ENCODE measurements at regions not wholly inside any gene's neighbourhood (a gene's known extent, or its start where the extent isn't known, plus 50 kb on each side); places are given as distances from the start of the nearest gene placed in this dataset.
A peak's percentile ranks its signal among the peaks of the same experiment; 100 is the strongest.

- DNase-seq: no peak
These were observed 677.7 kb upstream of the KLF4 start for GRCh38 chr9:108167136-108167900.

GRCh38 chr9:108166519-108166918 lies 677.0 kb upstream of the KLF4 start:
- no peak for DNase-seq

DNA sequence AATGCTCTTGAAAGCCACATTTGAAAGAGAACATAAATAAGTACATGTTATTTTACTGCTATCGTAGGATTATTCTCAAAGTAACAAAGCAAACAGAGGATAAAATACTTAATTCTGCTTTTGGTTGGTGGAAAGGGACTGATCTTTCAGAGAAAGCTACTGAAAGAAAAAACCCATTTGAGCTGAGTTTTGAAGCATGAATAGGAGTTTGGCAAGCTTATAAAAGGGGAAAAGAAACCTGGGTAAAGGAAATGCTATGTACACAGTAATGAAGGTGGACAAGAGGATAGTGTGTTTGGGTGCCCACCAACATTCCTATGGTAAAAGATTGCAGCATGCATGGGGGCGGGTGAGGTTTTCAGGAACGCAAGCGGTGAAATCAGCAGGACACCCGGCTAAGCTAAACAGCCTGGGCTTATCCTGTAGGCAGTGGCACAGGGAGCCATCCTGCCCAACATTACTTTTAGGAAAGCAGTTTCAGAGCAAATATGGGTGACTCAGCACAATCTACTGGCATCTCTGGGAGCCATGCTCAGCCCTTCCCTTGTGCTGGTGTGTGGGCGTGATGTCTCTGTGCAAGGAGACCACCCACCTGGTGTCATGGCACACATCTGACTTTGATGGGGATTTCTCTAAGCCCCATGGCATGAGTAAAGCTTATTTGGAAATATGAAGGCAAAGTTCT lies 673.9 kb upstream of the KLF4 start:
- no peak for DNase-seq

DNA sequence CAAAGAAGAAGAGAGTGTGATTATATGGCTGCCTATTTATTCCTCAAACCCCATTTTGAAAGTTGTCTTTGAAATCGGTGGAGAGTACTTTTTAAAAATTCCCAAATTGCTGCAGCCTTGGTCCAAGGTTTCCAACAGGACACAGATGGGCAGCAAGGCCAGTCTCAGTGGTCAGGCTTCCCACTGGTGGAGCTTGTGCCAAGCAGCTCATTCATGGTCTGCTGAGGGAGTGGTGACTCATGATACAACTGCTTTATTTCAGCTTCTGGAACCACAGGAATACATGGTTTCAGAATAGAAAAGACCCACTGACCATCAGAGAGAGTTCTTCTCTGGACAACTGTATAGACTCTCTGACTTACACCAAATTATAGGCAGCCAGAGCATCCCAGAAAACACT lies 673.1 kb upstream of the KLF4 start:
- DNase-seq: no peak

GRCh38 chr9:108161503-108161902 lies 671.9 kb upstream of the KLF4 start:
- DNase-seq: no peak

- no peak for DNase-seq
These were observed 671.3 kb upstream of the KLF4 start for GRCh38 chr9:108160706-108161355.

GRCh38 chr9:108160039-108160438 lies 670.5 kb upstream of the KLF4 start:
- no peak for DNase-seq

DNA sequence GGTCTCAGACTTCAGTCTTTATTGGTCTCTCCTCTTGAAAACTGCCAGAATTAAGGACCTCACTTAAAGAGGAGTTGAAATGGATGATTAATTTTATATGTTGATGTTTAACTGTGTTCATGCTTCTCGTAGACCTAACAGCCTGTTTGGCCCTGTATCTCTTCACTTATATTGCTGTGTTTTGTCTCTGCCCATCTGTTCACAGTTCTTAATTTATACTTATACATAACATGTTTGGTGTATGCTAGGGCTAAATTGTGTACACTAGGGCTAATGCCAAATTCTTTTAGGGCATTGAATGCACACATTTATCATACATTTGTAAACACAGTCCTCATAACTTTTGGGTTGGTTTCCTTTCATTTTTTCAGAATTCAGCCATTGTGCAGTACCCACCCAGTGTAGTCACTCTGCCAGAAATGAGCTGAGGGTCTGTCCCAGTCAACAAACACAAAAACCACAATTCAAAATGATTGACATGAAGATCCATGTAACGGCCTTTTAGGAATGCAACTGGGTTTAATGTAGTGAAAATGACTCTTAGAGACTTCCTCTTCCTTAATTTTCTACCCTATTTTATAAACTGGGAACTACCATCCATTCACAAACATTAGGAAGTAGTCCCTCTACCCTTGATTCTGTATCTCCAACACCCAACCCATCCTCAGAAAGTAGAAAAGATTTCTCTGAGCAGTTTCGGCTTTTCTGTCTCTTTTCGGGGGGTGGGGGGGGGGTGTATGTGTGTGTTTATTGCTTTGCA lies 668.8 kb upstream of the KLF4 start:
- no peak for DNase-seq

GRCh38 chr9:108156270-108156998 lies 666.9 kb upstream of the KLF4 start:
- no peak for DNase-seq

GRCh38 chr9:108153416-108153815 lies 663.8 kb upstream of the KLF4 start:
- no peak for DNase-seq

- DNase-seq: no peak
These were observed 661.4 kb upstream of the KLF4 start for GRCh38 chr9:108150736-108151586.

DNA sequence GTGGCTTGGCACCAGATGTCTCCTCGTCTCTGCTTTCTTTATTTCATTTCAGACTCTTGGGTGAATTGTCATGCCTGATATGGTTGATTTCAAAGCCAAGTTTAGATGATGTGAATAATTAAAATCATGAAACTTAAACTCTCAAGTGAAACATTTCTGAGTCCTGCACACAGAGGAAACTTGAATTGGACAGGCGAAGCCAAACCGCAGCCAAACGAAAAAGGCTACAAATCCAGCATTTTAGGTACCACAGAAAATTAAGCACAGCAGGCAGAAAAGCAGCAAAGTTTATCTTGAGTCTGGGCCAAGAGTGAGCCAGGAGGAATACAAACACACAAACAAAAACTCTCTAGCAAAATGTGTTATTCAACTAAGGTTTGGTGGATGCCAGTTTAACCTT lies 659.8 kb upstream of the KLF4 start:
- DNase-seq: no peak

GRCh38 chr9:108142504-108143201 lies 653.1 kb upstream of the KLF4 start:
- DNase-seq: no peak

GRCh38 chr9:108142142-108142503 lies 652.6 kb upstream of the KLF4 start:
- no peak for DNase-seq

DNA sequence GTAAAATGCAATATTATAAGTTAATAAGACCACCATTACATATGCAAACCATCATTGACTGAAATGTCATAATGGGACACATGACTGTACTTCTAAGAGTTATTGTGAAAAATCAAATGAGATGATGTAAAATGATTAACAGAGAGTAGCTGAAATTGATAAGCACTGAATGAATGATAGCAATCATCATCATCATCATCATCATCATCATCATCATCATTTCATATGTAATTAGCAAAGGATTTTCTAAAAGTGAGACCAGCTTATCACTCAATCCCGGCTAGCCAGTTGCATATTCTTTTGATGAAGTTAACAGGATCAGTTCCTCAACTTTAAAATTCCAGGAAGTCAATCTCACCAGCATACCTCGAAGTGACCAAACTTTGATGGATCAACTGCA lies 650.3 kb upstream of the KLF4 start:
- no peak for DNase-seq

DNA sequence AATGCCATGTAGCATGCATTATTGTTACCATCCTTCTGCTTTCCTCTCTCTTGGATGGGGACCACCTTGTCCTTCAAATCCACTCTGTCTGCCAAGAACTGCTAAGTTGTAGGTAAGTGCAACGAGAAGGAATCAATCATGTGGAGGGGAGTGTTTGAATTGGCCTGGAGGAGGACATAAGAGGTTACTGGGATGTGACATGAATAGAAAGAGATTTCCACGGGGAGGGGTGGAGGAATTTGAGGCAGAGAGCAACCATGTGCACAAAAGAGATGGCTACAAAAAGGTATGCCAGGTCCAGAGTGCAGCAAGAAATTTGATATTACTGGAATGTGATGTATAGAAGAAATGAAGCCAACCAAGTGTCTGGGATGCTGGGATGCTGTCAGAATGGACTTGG lies 648.9 kb upstream of the KLF4 start:
- no peak for DNase-seq

GRCh38 chr9:108136656-108137055 lies 647.1 kb upstream of the KLF4 start:
- DNase-seq: no peak

DNA sequence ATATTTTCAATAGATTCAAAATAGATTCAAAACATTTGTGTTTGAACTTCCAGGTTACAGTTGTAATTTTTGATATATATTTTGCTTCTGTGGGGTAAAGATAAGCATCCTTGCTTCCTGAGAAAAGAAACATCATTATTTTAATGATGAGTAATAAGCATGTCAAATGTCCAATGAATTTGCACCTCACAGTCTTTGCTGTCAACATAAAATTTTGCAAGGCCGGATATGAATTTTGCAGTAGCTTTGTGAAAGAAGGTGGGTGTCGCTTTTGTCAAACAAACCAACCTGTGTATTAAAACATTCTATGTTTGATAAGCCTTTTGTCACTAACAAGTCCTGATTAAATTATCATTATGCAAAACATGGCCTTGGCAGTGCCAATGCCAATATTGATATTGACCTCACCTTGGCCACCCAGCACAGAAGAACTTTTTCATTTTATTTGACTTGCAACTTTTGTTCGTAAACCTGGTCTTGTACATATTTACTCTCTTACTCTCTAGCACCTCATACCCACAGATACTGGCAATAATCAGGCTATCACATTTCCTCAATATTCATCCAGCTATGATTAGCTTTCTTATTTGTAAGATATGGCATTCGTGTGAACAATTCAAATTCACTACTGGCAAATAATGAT lies 645.0 kb upstream of the KLF4 start:
- no peak for DNase-seq

- no peak for DNase-seq
These were observed 644.1 kb upstream of the KLF4 start for GRCh38 chr9:108133680-108134079.

GRCh38 chr9:108133101-108133500 lies 643.5 kb upstream of the KLF4 start:
- DNase-seq: no peak

- DNase-seq: peak; percentile 44
These were observed 641.3 kb upstream of the KLF4 start for GRCh38 chr9:108130905-108131304.
